Endothelial cell (in vitro differentiated cells): ENCODE measurements at regions not wholly inside any gene's neighbourhood (a gene's known extent, or its start where the extent isn't known, plus 50 kb on each side); places are given as distances from the start of the nearest gene placed in this dataset.
A peak's percentile ranks its signal among the peaks of the same experiment; 100 is the strongest.

Experiments used
- DNase-seq: peaks from one replicate; pipeline ENCODE4 v3.0.0; 2021; ENCODE audit warnings: low spot score
- H3K27ac Mint-ChIP-seq: one replicate; pipeline ENCODE4 v1.8.0; 2021; ENCODE audit warnings: mixed read lengths, inconsistent platforms; ENCODE audit not compliant: unreplicated experiment
- H3K27me3 Mint-ChIP-seq: one replicate; pipeline ENCODE4 v1.8.0; 2021; ENCODE audit warnings: mild to moderate bottlenecking, moderate library complexity, mixed read lengths, inconsistent platforms; ENCODE audit not compliant: unreplicated experiment
- H3K36me3 Mint-ChIP-seq: one replicate; pipeline ENCODE4 v1.8.0; 2021; ENCODE audit warnings: mild to moderate bottlenecking, low read depth, mixed read lengths, inconsistent platforms; ENCODE audit not compliant: unreplicated experiment
- H3K4me1 Mint-ChIP-seq: one replicate; pipeline ENCODE4 v1.8.0; 2021; ENCODE audit warnings: mild to moderate bottlenecking, mixed read lengths, inconsistent platforms; ENCODE audit not compliant: unreplicated experiment
- H3K4me3 Mint-ChIP-seq: one replicate; pipeline ENCODE4 v1.8.0; 2021; ENCODE audit warnings: mild to moderate bottlenecking, mixed read lengths, inconsistent platforms; ENCODE audit not compliant: unreplicated experiment
- H3K9me3 Mint-ChIP-seq: one replicate; pipeline ENCODE4 v1.8.0; 2021; ENCODE audit warnings: mixed read lengths, inconsistent platforms; ENCODE audit not compliant: unreplicated experiment
- TF ChIP-seq, protein P1 (sequence below): fragments of 200-600 bp; sonication (generic); IDR thresholded peaks from one replicate; pipeline ENCODE4 v1.5.0; 2021; ENCODE audit warnings: antibody characterized with exemption; ENCODE audit not compliant: unreplicated experiment

DNA sequence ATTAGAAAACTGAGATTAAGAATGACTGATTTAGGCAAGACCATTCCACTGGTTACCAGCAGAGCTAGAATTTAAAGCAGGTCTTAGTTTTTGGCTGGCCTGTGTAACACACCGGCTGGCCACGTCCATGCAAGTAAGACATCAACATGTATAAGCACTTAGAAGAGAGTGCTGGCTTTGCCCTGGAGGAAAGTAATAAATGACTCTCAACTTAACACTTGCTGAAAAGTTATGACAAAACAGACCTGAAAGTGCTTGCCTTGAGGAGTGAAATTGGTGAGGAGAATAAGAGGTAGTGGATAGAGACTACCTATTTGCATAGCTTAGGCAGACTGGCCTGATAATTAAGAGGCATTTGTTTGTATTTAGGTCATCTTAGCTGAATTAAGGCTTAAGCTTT is 165.7 kb upstream of the KCNJ3 start:
- no peaks in the 10 kb centered on the region for H3K9me3 Mint-ChIP-seq
- TF ChIP-seq, protein P1, sequence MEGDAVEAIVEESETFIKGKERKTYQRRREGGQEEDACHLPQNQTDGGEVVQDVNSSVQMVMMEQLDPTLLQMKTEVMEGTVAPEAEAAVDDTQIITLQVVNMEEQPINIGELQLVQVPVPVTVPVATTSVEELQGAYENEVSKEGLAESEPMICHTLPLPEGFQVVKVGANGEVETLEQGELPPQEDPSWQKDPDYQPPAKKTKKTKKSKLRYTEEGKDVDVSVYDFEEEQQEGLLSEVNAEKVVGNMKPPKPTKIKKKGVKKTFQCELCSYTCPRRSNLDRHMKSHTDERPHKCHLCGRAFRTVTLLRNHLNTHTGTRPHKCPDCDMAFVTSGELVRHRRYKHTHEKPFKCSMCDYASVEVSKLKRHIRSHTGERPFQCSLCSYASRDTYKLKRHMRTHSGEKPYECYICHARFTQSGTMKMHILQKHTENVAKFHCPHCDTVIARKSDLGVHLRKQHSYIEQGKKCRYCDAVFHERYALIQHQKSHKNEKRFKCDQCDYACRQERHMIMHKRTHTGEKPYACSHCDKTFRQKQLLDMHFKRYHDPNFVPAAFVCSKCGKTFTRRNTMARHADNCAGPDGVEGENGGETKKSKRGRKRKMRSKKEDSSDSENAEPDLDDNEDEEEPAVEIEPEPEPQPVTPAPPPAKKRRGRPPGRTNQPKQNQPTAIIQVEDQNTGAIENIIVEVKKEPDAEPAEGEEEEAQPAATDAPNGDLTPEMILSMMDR = no peak
- no peaks in the 10 kb centered on the region for H3K36me3 Mint-ChIP-seq
- DNase-seq = no peak
- H3K27me3 Mint-ChIP-seq = no peaks in the 10 kb centered on the region
- no peaks in the 10 kb centered on the region for H3K4me1 Mint-ChIP-seq
- H3K27ac Mint-ChIP-seq = no peak overlapping the region
- H3K4me3 Mint-ChIP-seq = no peak overlapping the region

DNA sequence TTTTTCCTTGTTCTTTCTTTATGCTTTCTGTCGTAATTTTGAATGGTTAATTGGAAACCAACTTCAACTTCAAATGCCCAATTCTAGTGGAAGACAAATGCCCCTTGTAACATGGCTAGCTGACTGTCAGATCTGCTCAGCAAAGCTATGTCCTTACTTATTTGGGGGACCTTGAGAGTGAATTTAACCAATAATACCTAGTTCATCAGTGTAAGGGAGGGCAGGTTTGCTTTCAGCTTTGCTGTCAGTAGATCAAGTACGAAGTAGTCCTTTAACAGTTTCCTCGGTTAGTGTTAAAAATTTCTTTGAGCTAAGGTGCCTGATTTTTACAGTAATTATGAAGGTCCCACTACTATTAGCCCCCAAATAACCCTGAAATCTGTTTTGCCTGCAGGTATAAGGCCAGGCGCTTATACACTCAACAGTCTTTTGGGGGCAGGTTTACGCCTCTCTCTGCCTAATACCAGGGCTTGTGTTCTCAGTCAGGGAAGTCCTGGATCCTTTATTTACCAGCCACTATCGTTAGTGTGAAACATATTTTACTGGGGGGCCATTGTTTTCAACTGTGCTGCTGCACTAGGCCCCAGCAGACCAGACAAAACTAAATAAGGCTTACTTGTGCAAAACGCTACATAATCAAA is 165.1 kb upstream of the KCNJ3 start:
- Mint-ChIP-seq H3K4me3 (no peak overlapping the region), H3K9me3 (no peaks in the 10 kb centered on the region), H3K36me3 (no peaks in the 10 kb centered on the region), H3K27me3 (no peaks in the 10 kb centered on the region), H3K4me1 (no peaks in the 10 kb centered on the region), H3K27ac (no peak overlapping the region)
- TF ChIP-seq, protein P1 = no peak
- no peak for DNase-seq

DNA sequence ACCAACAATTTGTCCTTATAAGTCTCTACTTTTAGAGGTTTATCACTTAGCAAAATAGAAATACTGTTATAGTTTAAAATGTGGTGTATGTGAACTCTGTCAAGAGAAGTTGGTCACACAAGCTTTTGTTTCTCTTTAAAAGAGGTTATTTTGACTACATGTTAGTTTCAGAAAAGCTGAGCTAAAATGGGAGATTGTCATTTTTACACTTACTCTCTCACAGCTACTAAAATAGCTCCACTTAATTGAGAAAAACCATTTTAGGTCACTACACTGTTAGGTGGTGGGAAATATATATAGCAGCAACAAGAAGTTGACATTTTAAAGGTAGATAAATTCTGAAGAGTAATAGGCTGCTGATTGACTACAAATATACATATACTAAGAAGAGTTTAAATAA is 161.5 kb upstream of the KCNJ3 start:
- no peak for DNase-seq
- H3K36me3 Mint-ChIP-seq = no peaks in the 10 kb centered on the region
- H3K9me3 Mint-ChIP-seq = no peaks in the 10 kb centered on the region
- H3K4me3 Mint-ChIP-seq = no peak overlapping the region
- H3K4me1 Mint-ChIP-seq = no peaks in the 10 kb centered on the region
- TF ChIP-seq, protein P1 = no peak
- H3K27me3 Mint-ChIP-seq = no peaks in the 10 kb centered on the region
- no peak overlapping the region for H3K27ac Mint-ChIP-seq

DNA sequence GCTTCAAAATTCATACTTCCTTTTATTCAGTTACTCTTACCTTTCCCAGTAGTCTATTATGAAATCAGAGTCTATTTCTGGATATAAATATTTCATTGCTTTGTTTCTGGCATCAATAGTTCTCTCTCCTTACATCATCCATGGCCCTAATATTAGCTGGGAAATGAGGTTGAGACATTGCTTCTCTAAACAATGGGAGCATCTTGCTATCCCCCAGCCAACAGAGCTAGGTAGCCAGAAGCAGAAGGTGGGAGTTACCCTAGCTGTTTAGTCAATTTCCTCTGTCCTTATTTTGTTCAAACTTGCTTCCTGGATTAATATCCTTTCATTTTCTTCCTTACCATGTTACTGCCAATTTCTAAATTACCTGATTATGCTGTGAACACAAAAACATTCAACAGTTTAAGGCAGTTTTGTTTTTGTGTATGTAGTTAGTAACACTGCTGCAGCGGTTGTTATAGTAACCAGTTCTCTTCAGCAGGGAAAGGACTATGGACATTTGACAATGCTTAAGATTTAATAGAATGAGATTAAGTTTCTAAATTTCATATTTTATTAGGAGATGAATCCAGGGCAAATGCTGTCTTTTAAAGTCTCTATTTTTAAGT is 160.5 kb upstream of the KCNJ3 start:
- H3K9me3 Mint-ChIP-seq = no peaks in the 10 kb centered on the region
- no peaks in the 10 kb centered on the region for H3K4me1 Mint-ChIP-seq
- no peak overlapping the region for H3K4me3 Mint-ChIP-seq
- H3K36me3 Mint-ChIP-seq = no peaks in the 10 kb centered on the region
- DNase-seq = no peak
- H3K27me3 Mint-ChIP-seq = no peaks in the 10 kb centered on the region
- H3K27ac Mint-ChIP-seq = peak overlapping the region; percentile 8
- TF ChIP-seq, protein P1 = no peak

DNA sequence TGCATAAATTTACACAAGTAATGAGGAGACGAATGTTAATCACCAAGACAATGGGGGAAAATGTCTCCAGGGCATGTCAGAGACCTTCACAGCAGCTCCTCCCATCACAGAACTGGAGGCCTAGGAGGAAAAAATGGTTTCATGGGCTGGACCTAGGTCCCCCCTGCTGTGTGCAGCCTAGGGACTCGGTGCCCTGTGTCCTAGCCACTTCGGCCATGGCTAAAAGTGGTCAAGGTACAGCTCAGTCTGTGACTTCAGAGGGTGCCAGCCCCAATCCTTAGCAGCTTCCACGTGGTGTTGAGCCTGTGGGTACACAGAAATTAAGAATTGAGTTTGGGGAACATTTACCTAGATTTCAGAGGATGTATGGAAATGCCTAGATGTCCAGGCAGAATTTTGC is 152.2 kb upstream of the KCNJ3 start:
- TF ChIP-seq, protein P1 = no peak
- Mint-ChIP-seq H3K27ac (no peak overlapping the region), H3K4me3 (no peak overlapping the region), H3K9me3 (no peaks in the 10 kb centered on the region), H3K27me3 (no peaks in the 10 kb centered on the region), H3K4me1 (no peaks in the 10 kb centered on the region), H3K36me3 (peaks cover 5% of the 10 kb centered on the region)
- no peak for DNase-seq
